Gastrocnemius medialis (tissue), 4 donors: ENCODE measurements at regions not wholly inside any gene's neighbourhood (a gene's known extent, or its start where the extent isn't known, plus 50 kb on each side); places are given as distances from the start of the nearest gene placed in this dataset.

Experiments
- ATAC-seq, 2 donors: fragments of 150-250 bp; one replicate each; pipeline ENCODE4 v1.9.1; 2016
- DNase-seq, 2 donors: peaks; one replicate each; pipeline ENCODE4 v3.0.0-alpha.2; 2019
- H3K27ac ChIP-seq, 4 donors: fragments of 200-600 bp; sonication (generic); 1 replicate in 1 of 4; 2 replicates in 3 of 4; pipeline ENCODE4 v1.5.1; 2016 to 2018; ENCODE audit warnings: mild to moderate bottlenecking in 2 of 4, moderate library complexity in 1 of 4
- H3K27me3 ChIP-seq, 3 donors: fragments of 200-600 bp; sonication (generic) in 2 of 3; 1 replicate in 1 of 3; 2 replicates in 2 of 3; pipeline versions ENCODE4 v1.5.1 to v1.6.0; 2016 to 2019; ENCODE audit warnings: mild to moderate bottlenecking in 1 of 3, moderate library complexity in 1 of 3
- H3K36me3 ChIP-seq, 2 donors: fragments of 200-600 bp; sonication (generic) in 1 of 2; one replicate each; pipeline ENCODE4 v1.5.1; 2017 to 2018
- H3K4me1 ChIP-seq, 2 donors: fragments of 200-600 bp; sonication (generic) in 1 of 2; one replicate each; pipeline ENCODE4 v1.5.1; 2016 to 2017; ENCODE audit warnings: mild to moderate bottlenecking in 2 of 2
- H3K4me3 ChIP-seq, 4 donors: fragments of 200-600 bp; sonication (generic) in 3 of 4; 1 replicate in 1 of 4; 2 replicates in 3 of 4; pipeline ENCODE4 v1.5.1; 2016 to 2019; ENCODE audit warnings: mild to moderate bottlenecking in 2 of 4
- H3K9me3 ChIP-seq, 3 donors: fragments of 200-600 bp; sonication (generic) in 2 of 3; 1 replicate in 1 of 3; 2 replicates in 2 of 3; pipeline ENCODE4 v1.5.1; 2016 to 2019
- CTCF ChIP-seq, 5 experiments: fragments of 450-650 bp in 3 of 5; fragments of 200-600 bp in 2 of 5; sonication (generic) in 2 of 5; IDR thresholded peaks in 4 of 5; conservative IDR thresholded peaks in 1 of 5; 1 replicate in 4 of 5; 2 replicates in 1 of 5; pipeline ENCODE4 v1.5.1; 2016 to 2019; ENCODE audit warnings: antibody characterized with exemption in 5 of 5, mild to moderate bottlenecking in 3 of 5, moderate library complexity in 3 of 5
- POLR2A ChIP-seq, 2 donors: fragments of 450-650 bp; IDR thresholded peaks; one replicate each; pipeline ENCODE4 v1.6.1; 2017; ENCODE audit warnings: antibody characterized with exemption in 2 of 2, mild to moderate bottlenecking in 2 of 2, moderate library complexity in 2 of 2
- in situ Hi-C, 4 donors: fragments of 200-750 bp; cut with MboI; loops; one replicate each; pipeline versions ENCODE4 v1.15.0 to v1.8.0; 2017; ENCODE audit warnings: low sequenced_read_pairs in 4 of 4
- intact Hi-C: fragments of 100-400 bp; cut with DNase I; formaldehyde crosslinking; loops from one replicate; pipeline ENCODE4 v1.15.1; 2023; ENCODE audit warnings: low total_unique reads

- TF ChIP-seq CTCF (IDR thresholded peaks at IDR 0.05 in 4 of 5, conservative IDR thresholded peaks at IDR 0.05 in 1 of 5): no peak
- TF ChIP-seq POLR2A (IDR thresholded peaks at IDR 0.05): no peak
- H3K27me3 ChIP-seq: no peaks in the 10 kb centered on the region
- no peaks in the 10 kb centered on the region for H3K4me1 ChIP-seq
- H3K36me3 ChIP-seq: no peaks in the 10 kb centered on the region
- H3K27ac ChIP-seq: no peak overlapping the region
- intact Hi-C loops: no loop called here
- in situ Hi-C loops: no loop called here
- DNase-seq (no peak), ATAC-seq (no peak)
- no peak overlapping the region for H3K4me3 ChIP-seq
- H3K9me3 ChIP-seq: no peaks in the 10 kb centered on the region
Measured at GRCh38 chr2:120853306-120854013, 117.8 kb downstream of the GLI2 start.

- Histone ChIP-seq H3K9me3 (no peaks in the 10 kb centered on the region), H3K4me3 (no peak overlapping the region), H3K36me3 (no peaks in the 10 kb centered on the region), H3K4me1 (no peaks in the 10 kb centered on the region), H3K27ac (no peak overlapping the region), H3K27me3 (no peaks in the 10 kb centered on the region)
- TF ChIP-seq POLR2A (IDR thresholded peaks at IDR 0.05) (no peak), CTCF (IDR thresholded peaks at IDR 0.05 in 4 of 5, conservative IDR thresholded peaks at IDR 0.05 in 1 of 5) (no peak)
- DNase-seq (no peak), ATAC-seq (no peak)
- intact Hi-C loops (no loop called here), in situ Hi-C loops (no loop called here)
Measured at GRCh38 chr2:120854014-120854620, 118.4 kb downstream of the GLI2 start.

- H3K4me1 ChIP-seq: no peaks in the 10 kb centered on the region
- no peak for DNase-seq
- H3K27ac ChIP-seq: no peak overlapping the region
- intact Hi-C loops: no loop called here
- TF ChIP-seq POLR2A (IDR thresholded peaks at IDR 0.05) (no peak), CTCF (IDR thresholded peaks at IDR 0.05 in 4 of 5, conservative IDR thresholded peaks at IDR 0.05 in 1 of 5) (no peak)
- in situ Hi-C loops: no loop called here
- no peaks in the 10 kb centered on the region for H3K9me3 ChIP-seq
- H3K27me3 ChIP-seq: no peaks in the 10 kb centered on the region
- no peaks in the 10 kb centered on the region for H3K36me3 ChIP-seq
- H3K4me3 ChIP-seq: no peak overlapping the region
- ATAC-seq: no peak
Measured at GRCh38 chr2:120854766-120855530, 119.3 kb downstream of the GLI2 start.

- ATAC-seq (no peak), DNase-seq (no peak)
- no peak overlapping the region for H3K27ac ChIP-seq
- no peaks in the 10 kb centered on the region for H3K9me3 ChIP-seq
- intact Hi-C loops: no loop called here
- in situ Hi-C loops: no loop called here
- H3K4me3 ChIP-seq: no peak overlapping the region
- H3K27me3 ChIP-seq: no peaks in the 10 kb centered on the region
- no peaks in the 10 kb centered on the region for H3K4me1 ChIP-seq
- TF ChIP-seq POLR2A (IDR thresholded peaks at IDR 0.05): no peak
- no peak for TF ChIP-seq CTCF (IDR thresholded peaks at IDR 0.05 in 4 of 5, conservative IDR thresholded peaks at IDR 0.05 in 1 of 5)
- H3K36me3 ChIP-seq: no peaks in the 10 kb centered on the region
Measured at GRCh38 chr2:120855855-120856405, 120.3 kb downstream of the GLI2 start.
